HG02943 (cell line): ENCODE measurements at regions not wholly inside any gene's neighbourhood (a gene's known extent, or its start where the extent isn't known, plus 50 kb on each side); places are given as distances from the start of the nearest gene placed in this dataset.

Experiments
- ATAC-seq: cut with Tn5 transposase; IDR thresholded peaks from one replicate; pipeline ENCODE4 v1.9.1; 2021; ENCODE audit warnings: mild to moderate bottlenecking, low read depth, moderate library complexity; ENCODE audit not compliant: unreplicated experiment

GRCh38 chr14:62347562-62348011, 585.4 kb downstream of the SNAPC1 start:
- no peak for ATAC-seq

GRCh38 chr14:62357362-62357761, 595.1 kb downstream of the SNAPC1 start:
- no peak for ATAC-seq

- no peak for ATAC-seq
Measured at GRCh38 chr14:62364161-62364560, 601.9 kb downstream of the SNAPC1 start.

GRCh38 chr14:62364800-62365280, 602.6 kb downstream of the SNAPC1 start:
- ATAC-seq = no peak

- no peak for ATAC-seq
Measured at GRCh38 chr14:62369919-62370560, 607.8 kb downstream of the SNAPC1 start.

GRCh38 chr14:62373944-62374343, 611.7 kb downstream of the SNAPC1 start:
- no peak for ATAC-seq

- no peak for ATAC-seq
Measured at GRCh38 chr14:62378057-62378456, 615.8 kb downstream of the SNAPC1 start.

GRCh38 chr14:62381311-62382070, 619.3 kb downstream of the SNAPC1 start:
- no peak for ATAC-seq

- ATAC-seq = no peak
Measured at GRCh38 chr14:62409169-62409568, 636.1 kb downstream of the KCNH5 start.

- ATAC-seq = no peak
Measured at GRCh38 chr14:62409626-62410300, 635.5 kb downstream of the KCNH5 start.

- no peak for ATAC-seq
Measured at GRCh38 chr14:62420847-62421246, 624.4 kb downstream of the KCNH5 start.

GRCh38 chr14:62428429-62429203, 616.6 kb downstream of the KCNH5 start:
- ATAC-seq = no peak

GRCh38 chr14:62429683-62430082, 615.6 kb downstream of the KCNH5 start:
- no peak for ATAC-seq

GRCh38 chr14:62431496-62431895, 613.8 kb downstream of the KCNH5 start:
- ATAC-seq = no peak

- ATAC-seq = no peak
Measured at GRCh38 chr14:62432955-62433354, 612.3 kb downstream of the KCNH5 start.

GRCh38 chr14:62436261-62436660, 609.0 kb downstream of the KCNH5 start:
- ATAC-seq = no peak

- ATAC-seq = no peak
Measured at GRCh38 chr14:62439210-62439609, 606.0 kb downstream of the KCNH5 start.

- ATAC-seq = no peak
Measured at GRCh38 chr14:62443796-62444195, 601.5 kb downstream of the KCNH5 start.

GRCh38 chr14:62445570-62445969, 599.7 kb downstream of the KCNH5 start:
- ATAC-seq = no peak

- no peak for ATAC-seq
Measured at GRCh38 chr14:62451221-62451620, 594.0 kb downstream of the KCNH5 start.

- ATAC-seq = no peak
Measured at GRCh38 chr14:62453226-62453625, 592.0 kb downstream of the KCNH5 start.
